Mucosa of stomach (tissue), 1 donor: ENCODE measurements at regions not wholly inside any gene's neighbourhood (a gene's known extent, or its start where the extent isn't known, plus 50 kb on each side); places are given as distances from the start of the nearest gene placed in this dataset.

Source experiments
- H3K27me3 ChIP-seq: one replicate; pipeline ENCODE4 v1.7.0; 2013; ENCODE audit warnings: mild to moderate bottlenecking, low read length; ENCODE audit not compliant: control insufficient read depth, insufficient read depth
- H3K36me3 ChIP-seq: one replicate; pipeline ENCODE4 v1.7.0; 2013; ENCODE audit warnings: low read length; ENCODE audit not compliant: control insufficient read depth, insufficient read depth
- H3K4me1 ChIP-seq: one replicate; pipeline ENCODE4 v1.7.0; 2013; ENCODE audit warnings: mild to moderate bottlenecking, low read length; ENCODE audit not compliant: control insufficient read depth, insufficient read depth
- H3K4me3 ChIP-seq: one replicate; pipeline ENCODE4 v1.7.0; 2013; ENCODE audit warnings: low read length
- H3K9ac ChIP-seq: one replicate; pipeline ENCODE4 v1.7.0; 2013; ENCODE audit warnings: mild to moderate bottlenecking, low read length, moderate library complexity
- H3K9me3 ChIP-seq: one replicate; pipeline ENCODE4 v1.7.0; 2013; ENCODE audit warnings: mild to moderate bottlenecking, low read length, moderate library complexity; ENCODE audit not compliant: control insufficient read depth
- donor health status: Pancreatic carcinoma.

GRCh38 chr1:201683397-201683796 is 144.5 kb downstream of the NAV1 start:
- no peaks in the 10 kb centered on the region for H3K9me3 ChIP-seq
- H3K9ac ChIP-seq, result no peak overlapping the region
- peaks cover 20% of the 10 kb centered on the region for H3K4me1 ChIP-seq
- H3K27me3 ChIP-seq, result no peaks in the 10 kb centered on the region
- no peaks in the 10 kb centered on the region for H3K36me3 ChIP-seq
- no peak overlapping the region for H3K4me3 ChIP-seq

GRCh38 chr1:201685485-201685884 is 143.5 kb upstream of the IPO9 start:
- H3K9ac ChIP-seq, result no peak overlapping the region
- peaks cover 12% of the 10 kb centered on the region for H3K4me1 ChIP-seq
- H3K4me3 ChIP-seq, result no peak overlapping the region
- no peaks in the 10 kb centered on the region for H3K9me3 ChIP-seq
- H3K27me3 ChIP-seq, result no peaks in the 10 kb centered on the region
- H3K36me3 ChIP-seq, result no peaks in the 10 kb centered on the region

DNA sequence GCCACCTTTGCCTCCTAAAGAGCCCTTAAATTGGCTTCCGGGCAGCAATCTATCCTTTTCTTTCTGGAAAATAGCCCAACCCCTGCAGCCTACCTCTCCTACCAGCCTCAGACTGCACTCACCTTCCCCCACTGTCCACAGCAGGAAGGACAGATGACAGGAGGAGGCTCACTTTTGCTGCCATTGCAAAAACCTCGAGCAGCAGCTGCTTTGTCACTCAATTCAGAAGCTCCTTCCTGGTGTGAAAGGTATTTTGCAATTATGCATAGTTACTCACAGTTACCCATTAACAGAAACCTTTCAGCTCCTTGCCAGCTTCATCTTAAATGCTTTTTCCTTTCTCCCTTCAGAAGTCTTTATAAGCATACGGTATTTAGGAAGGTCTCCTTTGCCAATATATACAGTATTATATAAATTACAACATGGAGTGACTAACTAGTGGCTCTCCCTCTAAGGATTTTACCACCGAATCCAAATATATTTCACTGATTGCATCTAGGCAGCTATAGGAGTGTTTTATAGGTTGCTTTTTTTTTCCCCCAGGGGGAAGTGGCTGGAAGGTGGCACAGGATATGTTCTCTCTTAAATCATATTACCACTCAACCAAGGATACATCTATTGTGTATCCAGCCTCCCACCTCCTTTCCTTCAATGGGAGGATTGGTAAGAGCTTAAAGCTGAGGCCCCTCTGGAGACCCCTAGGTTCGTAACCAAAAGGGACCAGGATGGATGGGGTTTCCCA is 142.1 kb upstream of the IPO9 start:
- Histone ChIP-seq H3K4me3 (no peak overlapping the region), H3K4me1 (peaks cover 12% of the 10 kb centered on the region), H3K27me3 (no peaks in the 10 kb centered on the region), H3K9me3 (no peaks in the 10 kb centered on the region), H3K36me3 (no peaks in the 10 kb centered on the region), H3K9ac (no peak overlapping the region)

GRCh38 chr1:201688514-201688913 is 140.4 kb upstream of the IPO9 start:
- Histone ChIP-seq H3K36me3 (no peaks in the 10 kb centered on the region), H3K27me3 (no peaks in the 10 kb centered on the region), H3K4me1 (peaks cover 24% of the 10 kb centered on the region), H3K4me3 (no peak overlapping the region), H3K9me3 (no peaks in the 10 kb centered on the region), H3K9ac (no peak overlapping the region)

GRCh38 chr1:201689647-201690046 is 139.3 kb upstream of the IPO9 start:
- Histone ChIP-seq H3K27me3 (no peaks in the 10 kb centered on the region), H3K9me3 (no peaks in the 10 kb centered on the region), H3K9ac (no peak overlapping the region), H3K4me3 (no peak overlapping the region), H3K4me1 (peaks cover 30% of the 10 kb centered on the region), H3K36me3 (no peaks in the 10 kb centered on the region)

- no peak overlapping the region for H3K4me3 ChIP-seq
- H3K27me3 ChIP-seq, result no peaks in the 10 kb centered on the region
- no peaks in the 10 kb centered on the region for H3K9me3 ChIP-seq
- H3K9ac ChIP-seq, result no peak overlapping the region
- H3K4me1 ChIP-seq, result peaks cover 30% of the 10 kb centered on the region
- no peaks in the 10 kb centered on the region for H3K36me3 ChIP-seq
These were observed 138.4 kb upstream of the IPO9 start for GRCh38 chr1:201690528-201690927.

DNA sequence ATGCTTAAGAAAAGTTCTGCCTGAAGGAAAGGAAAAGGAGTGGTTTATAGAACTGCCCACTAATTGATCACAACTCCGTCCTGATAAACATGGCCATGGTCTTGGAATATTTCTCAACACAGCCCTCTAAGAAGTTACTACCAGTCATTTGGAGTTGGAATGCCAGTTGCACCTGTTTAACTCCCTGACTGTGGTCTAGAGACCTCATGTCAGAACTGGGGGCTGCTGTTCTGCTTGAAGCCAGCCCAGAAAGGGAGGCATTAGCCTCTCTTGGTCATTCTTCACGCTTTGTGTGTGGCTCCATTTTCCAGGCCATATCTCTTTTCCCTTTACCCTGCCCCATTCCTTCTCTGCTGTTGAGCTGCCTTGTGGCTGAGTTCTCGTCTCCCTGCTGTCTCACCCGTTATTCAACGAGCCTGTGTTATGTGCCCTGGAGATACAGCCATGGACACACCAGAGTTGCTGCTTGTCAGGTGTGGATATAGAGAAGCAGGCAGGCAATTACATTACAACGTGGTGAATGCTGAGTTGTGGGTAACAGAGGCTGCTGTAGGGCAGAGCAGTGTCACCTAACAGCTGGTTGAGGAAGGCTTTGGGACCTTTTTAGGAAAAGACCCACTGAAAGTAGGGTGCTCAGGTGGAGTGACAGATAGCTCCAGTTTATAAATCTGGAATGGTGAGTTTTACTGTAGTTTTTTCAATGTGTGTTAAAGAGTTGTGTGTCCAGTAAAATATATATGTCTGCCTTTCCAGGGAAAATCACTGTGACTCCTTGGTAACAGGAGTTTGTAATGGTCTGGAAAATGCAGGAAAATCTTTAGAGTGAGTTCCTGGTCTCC is 137.0 kb upstream of the IPO9 start:
- peaks cover 30% of the 10 kb centered on the region for H3K4me1 ChIP-seq
- H3K9me3 ChIP-seq, result no peaks in the 10 kb centered on the region
- H3K27me3 ChIP-seq, result no peaks in the 10 kb centered on the region
- no peak overlapping the region for H3K4me3 ChIP-seq
- no peak overlapping the region for H3K9ac ChIP-seq
- no peaks in the 10 kb centered on the region for H3K36me3 ChIP-seq

GRCh38 chr1:201692555-201693394 is 136.2 kb upstream of the IPO9 start:
- H3K9me3 ChIP-seq, result no peaks in the 10 kb centered on the region
- H3K27me3 ChIP-seq, result no peaks in the 10 kb centered on the region
- peaks cover 23% of the 10 kb centered on the region for H3K4me1 ChIP-seq
- no peak overlapping the region for H3K9ac ChIP-seq
- H3K4me3 ChIP-seq, result no peak overlapping the region
- H3K36me3 ChIP-seq, result no peaks in the 10 kb centered on the region

DNA sequence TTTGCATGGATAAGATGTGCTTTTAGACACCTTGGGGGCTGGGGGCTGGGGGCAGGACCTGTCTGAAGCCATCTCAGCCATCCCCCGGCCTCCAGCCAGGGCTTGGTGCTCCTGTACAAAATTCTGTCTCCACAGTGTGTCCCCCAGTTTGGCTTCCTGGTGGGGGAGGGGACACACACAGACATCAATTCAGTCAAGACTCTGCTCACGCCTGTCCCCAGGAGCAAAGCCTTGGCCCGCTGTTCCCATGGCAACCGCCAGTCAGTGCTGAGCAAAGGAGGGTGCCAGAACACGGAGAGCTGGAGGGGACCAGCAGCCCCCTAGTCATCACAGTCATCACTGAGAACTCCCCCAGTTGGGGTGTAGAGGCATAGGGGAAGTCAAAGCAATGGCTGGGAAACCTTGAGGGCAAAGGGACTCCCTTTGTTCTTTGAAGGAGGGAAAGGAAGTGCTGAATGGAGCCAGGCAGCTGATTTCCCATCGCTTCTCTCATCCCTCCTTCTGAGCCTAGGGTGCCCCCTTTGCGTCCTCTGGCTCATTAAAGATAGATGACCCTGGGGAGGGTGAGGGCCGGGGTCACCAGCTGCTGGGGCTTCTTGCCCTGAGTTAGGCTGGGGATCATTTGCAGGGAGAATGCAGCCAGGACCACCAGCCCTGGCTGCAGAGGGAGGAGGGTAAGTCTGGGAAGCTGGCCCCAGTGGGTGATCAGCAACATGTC is 134.9 kb upstream of the IPO9 start:
- H3K4me3 ChIP-seq, result no peak overlapping the region
- no peaks in the 10 kb centered on the region for H3K36me3 ChIP-seq
- no peak overlapping the region for H3K9ac ChIP-seq
- no peaks in the 10 kb centered on the region for H3K27me3 ChIP-seq
- no peaks in the 10 kb centered on the region for H3K9me3 ChIP-seq
- H3K4me1 ChIP-seq, result peaks cover 23% of the 10 kb centered on the region

DNA sequence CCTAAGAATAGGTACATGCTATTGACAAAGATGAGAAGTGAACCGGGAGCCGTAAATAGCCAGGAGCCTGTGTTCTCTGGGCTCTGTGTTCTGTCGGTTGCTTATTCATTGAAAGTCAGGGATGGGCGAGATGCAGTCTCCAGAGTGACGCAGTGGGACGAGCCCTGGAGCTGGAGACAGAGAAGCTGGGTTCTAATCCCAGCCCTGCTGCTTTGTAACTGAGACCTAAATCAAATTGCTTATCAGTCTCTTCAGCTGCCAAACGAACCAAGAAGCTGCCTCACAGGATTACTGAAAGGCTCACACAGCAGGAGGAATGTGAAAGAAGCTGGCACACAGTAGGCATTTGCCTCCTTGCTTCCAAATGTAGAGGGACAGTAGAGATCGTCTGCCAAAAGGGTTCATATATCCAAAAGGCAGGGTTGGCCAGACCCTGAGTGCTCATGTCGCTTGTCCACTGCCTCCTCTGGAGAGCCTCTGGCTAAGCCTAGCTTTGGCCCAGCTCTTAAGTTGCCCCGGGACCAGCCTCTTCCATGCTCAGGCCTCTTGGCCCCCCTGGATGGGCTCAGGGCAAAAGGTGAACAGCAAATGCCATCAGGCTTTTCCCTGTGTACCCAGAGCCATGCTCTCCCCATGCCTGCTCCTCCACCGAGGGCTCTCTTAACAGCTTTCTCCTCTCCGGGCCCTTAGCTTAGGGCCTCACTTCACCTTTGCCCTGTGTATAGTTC is 134.2 kb upstream of the IPO9 start:
- Histone ChIP-seq H3K36me3 (no peaks in the 10 kb centered on the region), H3K4me1 (peaks cover 23% of the 10 kb centered on the region), H3K4me3 (no peak overlapping the region), H3K27me3 (no peaks in the 10 kb centered on the region), H3K9me3 (no peaks in the 10 kb centered on the region), H3K9ac (no peak overlapping the region)

DNA sequence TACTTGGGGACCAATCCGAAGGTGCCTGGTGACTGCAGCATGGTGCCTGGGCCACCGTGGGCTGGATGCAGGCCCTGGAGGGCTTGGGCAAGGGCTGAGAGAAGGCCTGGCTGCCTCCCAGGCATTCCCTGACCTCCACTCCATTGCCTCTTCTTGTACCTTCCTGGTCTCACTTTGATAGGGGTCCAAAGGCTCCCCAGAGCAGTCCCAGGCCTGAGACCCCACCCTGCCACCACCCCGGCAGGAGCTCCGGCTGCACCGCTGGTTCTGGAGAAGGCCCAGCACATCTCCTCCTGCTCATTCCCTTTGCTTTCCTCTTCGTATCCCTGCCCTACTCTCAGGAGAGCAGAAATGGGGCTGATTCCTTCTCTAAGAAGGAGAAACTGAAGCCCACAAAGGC is 133.3 kb upstream of the IPO9 start:
- Histone ChIP-seq H3K27me3 (no peaks in the 10 kb centered on the region), H3K9ac (no peak overlapping the region), H3K36me3 (no peaks in the 10 kb centered on the region), H3K9me3 (no peaks in the 10 kb centered on the region), H3K4me1 (peaks cover 23% of the 10 kb centered on the region), H3K4me3 (no peak overlapping the region)
